Bronchial epithelial cell (primary cell): ENCODE measurements at regions not wholly inside any gene's neighbourhood (a gene's known extent, or its start where the extent isn't known, plus 50 kb on each side); places are given as distances from the start of the nearest gene placed in this dataset.

Experiments
- DNase-seq: peaks from one replicate; pipeline ENCODE4 v3.0.0-alpha.2; 2010; ENCODE audit warnings: low read depth
- FAIRE-seq: peaks from 2 replicates; lab custom pipeline; 2011; peaks lifted over from hg19 to GRCh38; lab: Jason Lieb, UNC
- H3K27me3 ChIP-seq: 2 replicates; pipeline ENCODE4 v1.5.1; 2011; ENCODE audit warnings: low read length; ENCODE audit not compliant: control insufficient read depth, insufficient read depth
- H3K36me3 ChIP-seq: 2 replicates; pipeline ENCODE4 v1.5.1; 2011; ENCODE audit warnings: low read length; ENCODE audit not compliant: control insufficient read depth, insufficient read depth
- H3K4me3 ChIP-seq: 2 replicates; pipeline ENCODE4 v1.5.1; 2011; ENCODE audit warnings: mild to moderate bottlenecking, low read depth, low read length, control low read depth
- CTCF ChIP-seq: IDR thresholded peaks from 2 replicates; pipeline ENCODE4 v1.5.1; 2011; ENCODE audit warnings: mild to moderate bottlenecking, moderate library complexity, low read length, control low read depth, inconsistent platforms; ENCODE audit not compliant: insufficient read depth, severe bottlenecking

- H3K27me3 ChIP-seq: no peaks in the 10 kb centered on the region
- no peak overlapping the region for H3K4me3 ChIP-seq
- no peaks in the 10 kb centered on the region for H3K36me3 ChIP-seq
- DNase-seq (peak; percentile 4), FAIRE-seq (no peak)
- no peak for TF ChIP-seq CTCF
Measured at GRCh38 chr11:116073854-116074837, 569.9 kb upstream of the CADM1 start.

- FAIRE-seq (no peak), DNase-seq (no peak)
- Histone ChIP-seq H3K36me3 (no peaks in the 10 kb centered on the region), H3K4me3 (no peak overlapping the region), H3K27me3 (no peaks in the 10 kb centered on the region)
- TF ChIP-seq CTCF: no peak
Measured at GRCh38 chr11:116072601-116073410, 568.6 kb upstream of the CADM1 start.

GRCh38 chr11:116072133-116072532 lies 567.9 kb upstream of the CADM1 start:
- FAIRE-seq: no peak
- no peaks in the 10 kb centered on the region for H3K27me3 ChIP-seq
- no peaks in the 10 kb centered on the region for H3K36me3 ChIP-seq
- no peak for TF ChIP-seq CTCF
- no peak for DNase-seq
- H3K4me3 ChIP-seq: no peak overlapping the region

- peak; percentile 5 for DNase-seq
- no peaks in the 10 kb centered on the region for H3K36me3 ChIP-seq
- no peak overlapping the region for H3K4me3 ChIP-seq
- FAIRE-seq: no peak
- no peak for TF ChIP-seq CTCF
- no peaks in the 10 kb centered on the region for H3K27me3 ChIP-seq
Measured at GRCh38 chr11:116071241-116071640, 567.0 kb upstream of the CADM1 start.

- DNase-seq (no peak), FAIRE-seq (no peak)
- no peaks in the 10 kb centered on the region for H3K27me3 ChIP-seq
- TF ChIP-seq CTCF: no peak
- no peak overlapping the region for H3K4me3 ChIP-seq
- H3K36me3 ChIP-seq: no peaks in the 10 kb centered on the region
Measured at GRCh38 chr11:116070520-116070919, 566.3 kb upstream of the CADM1 start.
